Endothelial cell of umbilical vein (primary cell): ENCODE measurements at regions not wholly inside any gene's neighbourhood (a gene's known extent, or its start where the extent isn't known, plus 50 kb on each side); places are given as distances from the start of the nearest gene placed in this dataset.

Experiments used
- EZH2 ChIP-seq: IDR thresholded peaks from 2 replicates; pipeline ENCODE4 v1.6.1; 2012; ENCODE audit warnings: borderline replicate concordance, low read depth, mild to moderate bottlenecking, moderate library complexity, low read length, inconsistent platforms; ENCODE audit not compliant: severe bottlenecking
- FOS ChIP-seq: IDR thresholded peaks from 2 replicates; pipeline ENCODE4 v1.6.1; 2011; ENCODE audit warnings: mild to moderate bottlenecking, low read length, moderate library complexity, borderline replicate concordance; ENCODE audit not compliant: insufficient read depth
- GATA2 ChIP-seq: IDR thresholded peaks from 2 replicates; pipeline ENCODE4 v1.7.0; 2011; ENCODE audit warnings: low read depth, mild to moderate bottlenecking, moderate library complexity, mixed read lengths, low read length; ENCODE audit not compliant: insufficient read length, insufficient read depth
- POLR2A ChIP-seq: IDR thresholded peaks from 2 replicates; pipeline ENCODE4 v1.6.1; 2012; ENCODE audit warnings: low read depth, mild to moderate bottlenecking, control low read depth, low read length
- POLR2AphosphoS5 ChIP-seq: IDR thresholded peaks from 2 replicates; pipeline ENCODE4 v1.6.1; 2012; ENCODE audit warnings: low read depth, mild to moderate bottlenecking, control low read depth, low read length, moderate library complexity; ENCODE audit not compliant: insufficient read depth
- TF ChIP-seq, protein P1 (sequence below), 2 donors: IDR thresholded peaks; 1 replicate in 1 of 2; 2 replicates in 1 of 2; pipeline ENCODE4 v1.5.1; 2011; ENCODE audit warnings: low read length in 2 of 2, mild to moderate bottlenecking in 2 of 2, moderate library complexity in 2 of 2, control low read depth in 1 of 2, inconsistent platforms in 1 of 2, low read depth in 1 of 2; ENCODE audit not compliant: insufficient read depth in 1 of 2; ENCODE audit errors: extremely low read depth in 1 of 2
- TF ChIP-seq, protein P2 (sequence below): IDR thresholded peaks from 2 replicates; pipeline ENCODE4 v1.6.1; 2011; ENCODE audit not compliant: insufficient read depth, insufficient read length

DNA sequence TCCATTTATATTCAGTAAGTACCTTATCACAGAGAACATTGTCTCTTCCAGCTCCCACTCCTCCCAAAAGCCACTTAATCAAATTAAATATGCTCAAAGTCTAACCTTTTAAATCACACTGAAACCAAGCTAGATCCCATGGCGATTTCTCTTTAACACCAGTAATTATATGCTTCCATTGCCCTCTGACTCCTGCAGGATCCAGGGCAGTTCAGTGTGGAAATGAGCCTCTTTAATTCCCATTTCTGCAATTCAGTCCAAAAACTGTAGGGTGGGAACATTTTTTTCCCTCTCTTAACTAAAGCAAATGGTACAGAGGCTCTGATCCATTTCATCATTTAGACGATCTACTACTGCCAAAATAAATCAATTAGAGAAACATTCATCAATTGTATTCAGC is 872.3 kb upstream of the PHF14 start:
- TF ChIP-seq POLR2A: no peak
- TF ChIP-seq, protein P1, sequence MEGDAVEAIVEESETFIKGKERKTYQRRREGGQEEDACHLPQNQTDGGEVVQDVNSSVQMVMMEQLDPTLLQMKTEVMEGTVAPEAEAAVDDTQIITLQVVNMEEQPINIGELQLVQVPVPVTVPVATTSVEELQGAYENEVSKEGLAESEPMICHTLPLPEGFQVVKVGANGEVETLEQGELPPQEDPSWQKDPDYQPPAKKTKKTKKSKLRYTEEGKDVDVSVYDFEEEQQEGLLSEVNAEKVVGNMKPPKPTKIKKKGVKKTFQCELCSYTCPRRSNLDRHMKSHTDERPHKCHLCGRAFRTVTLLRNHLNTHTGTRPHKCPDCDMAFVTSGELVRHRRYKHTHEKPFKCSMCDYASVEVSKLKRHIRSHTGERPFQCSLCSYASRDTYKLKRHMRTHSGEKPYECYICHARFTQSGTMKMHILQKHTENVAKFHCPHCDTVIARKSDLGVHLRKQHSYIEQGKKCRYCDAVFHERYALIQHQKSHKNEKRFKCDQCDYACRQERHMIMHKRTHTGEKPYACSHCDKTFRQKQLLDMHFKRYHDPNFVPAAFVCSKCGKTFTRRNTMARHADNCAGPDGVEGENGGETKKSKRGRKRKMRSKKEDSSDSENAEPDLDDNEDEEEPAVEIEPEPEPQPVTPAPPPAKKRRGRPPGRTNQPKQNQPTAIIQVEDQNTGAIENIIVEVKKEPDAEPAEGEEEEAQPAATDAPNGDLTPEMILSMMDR (IDR thresholded peaks at IDR 0.05; ENCODE audit: extremely low read depth in 1 of 2, insufficient read depth in 1 of 2, low read depth in 1 of 2, low read length in 2 of 2): no peak
- no peak for TF ChIP-seq EZH2
- no peak for TF ChIP-seq POLR2AphosphoS5
- TF ChIP-seq, protein P2, sequence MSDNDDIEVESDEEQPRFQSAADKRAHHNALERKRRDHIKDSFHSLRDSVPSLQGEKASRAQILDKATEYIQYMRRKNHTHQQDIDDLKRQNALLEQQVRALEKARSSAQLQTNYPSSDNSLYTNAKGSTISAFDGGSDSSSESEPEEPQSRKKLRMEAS: no peak
- TF ChIP-seq GATA2: no peak
- no peak for TF ChIP-seq FOS
